ENCODE measurements at regions not wholly inside any gene's neighbourhood (a gene's known extent, or its start where the extent isn't known, plus 50 kb on each side); places are given as distances from the start of the nearest gene placed in this dataset.

- TF ChIP-seq MXD4 (CRISPR knock-in tag; IDR thresholded peaks at IDR 0.05; ENCODE audit: borderline replicate concordance) (no peak), ETV6 (CRISPR knock-in tag; IDR thresholded peaks at IDR 0.05) (no peak), FOXJ3 (CRISPR knock-in tag; IDR thresholded peaks at IDR 0.05; ENCODE audit: borderline replicate concordance) (no peak), GABPB1 (CRISPR knock-in tag; IDR thresholded peaks at IDR 0.05) (no peak), ZBTB43 (CRISPR knock-in tag; IDR thresholded peaks at IDR 0.05) (no peak), GRHL2 (CRISPR knock-in tag; IDR thresholded peaks at IDR 0.05; ENCODE audit: insufficient replicate concordance, severe bottlenecking) (no peak), E2F5 (CRISPR knock-in tag; IDR thresholded peaks at IDR 0.05) (no peak), ZBTB21 (CRISPR knock-in tag; IDR thresholded peaks at IDR 0.05; ENCODE audit: borderline replicate concordance) (no peak), ESRRA (CRISPR knock-in tag; IDR thresholded peaks at IDR 0.05; ENCODE audit: borderline replicate concordance) (no peak), IRF1 (CRISPR knock-in tag; IDR thresholded peaks at IDR 0.05) (no peak), ZNF512 (CRISPR knock-in tag; IDR thresholded peaks at IDR 0.05; ENCODE audit: borderline replicate concordance) (no peak)
Measured at GRCh38 chr6:84816741-84817140, 52.3 kb upstream of the TBX18 start (continued).

- ATAC-seq (no peak), DNase-seq (ENCODE audit: low spot score) (no peak)
- ChIA-PET CTCF (no interaction called here), POLR2A (no interaction called here)
- no peaks in the 10 kb centered on the region for H3K36me3 Mint-ChIP-seq
- no peaks in the 10 kb centered on the region for H3K4me1 Mint-ChIP-seq
- peaks cover 19% of the 10 kb centered on the region for H3K9me3 Mint-ChIP-seq
- no peaks in the 10 kb centered on the region; the same call in 1 of the 2 replicates for H3K27me3 Mint-ChIP-seq (ENCODE audit: low read depth)
- no peak overlapping the region for H3K4me3 Mint-ChIP-seq
- TF ChIP-seq CREM (CRISPR knock-in tag; IDR thresholded peaks at IDR 0.05) (no peak), SP1 (CRISPR knock-in tag; conservative IDR thresholded peaks at IDR 0.05) (no peak), RELA (CRISPR knock-in tag; IDR thresholded peaks at IDR 0.05; ENCODE audit: borderline replicate concordance) (no peak), ZNF423 (CRISPR knock-in tag; IDR thresholded peaks at IDR 0.05) (no peak), SMAD3 (CRISPR knock-in tag; IDR thresholded peaks at IDR 0.05; ENCODE audit: borderline replicate concordance) (no peak), SMAD4 (CRISPR knock-in tag; IDR thresholded peaks at IDR 0.05) (no peak), E2F5 (CRISPR knock-in tag; IDR thresholded peaks at IDR 0.05) (no peak), OVOL2 (CRISPR knock-in tag; IDR thresholded peaks at IDR 0.05; ENCODE audit: borderline replicate concordance) (no peak), ZNF396 (CRISPR knock-in tag; IDR thresholded peaks at IDR 0.05; ENCODE audit: borderline replicate concordance) (no peak), ZNF232 (CRISPR knock-in tag; IDR thresholded peaks at IDR 0.05) (no peak), IRF1 (CRISPR knock-in tag; IDR thresholded peaks at IDR 0.05) (no peak), NFATC4 (CRISPR knock-in tag; IDR thresholded peaks at IDR 0.05) (no peak), ZNF121 (CRISPR knock-in tag; IDR thresholded peaks at IDR 0.05) (no peak), ZMAT4 (CRISPR knock-in tag; IDR thresholded peaks at IDR 0.05) (no peak), ZNF219 (CRISPR knock-in tag; IDR thresholded peaks at IDR 0.05; ENCODE audit: borderline replicate concordance) (no peak), GTF2I (CRISPR knock-in tag; conservative IDR thresholded peaks at IDR 0.05) (no peak), ZSCAN18 (CRISPR knock-in tag; IDR thresholded peaks at IDR 0.05) (no peak), IRF2 (CRISPR knock-in tag; IDR thresholded peaks at IDR 0.05; ENCODE audit: borderline replicate concordance, low read depth) (no peak)
- no peak overlapping the region for H3K27ac Mint-ChIP-seq
Measured at GRCh38 chr6:84815896-84816735, 51.7 kb upstream of the TBX18 start.

Data from WTC11 (cell line).